GM21515 (cell line): ENCODE measurements at regions not wholly inside any gene's neighbourhood (a gene's known extent, or its start where the extent isn't known, plus 50 kb on each side); places are given as distances from the start of the nearest gene placed in this dataset.
"Not testable (repeated sequence)": the region's sequence is repeated elsewhere in the genome, so short reads cannot be mapped to it uniquely, and the experiment has no call there.

Source experiments
- ATAC-seq: cut with Tn5 transposase; IDR thresholded peaks from one replicate; pipeline ENCODE4 v1.9.1; 2021; ENCODE audit not compliant: unreplicated experiment

GRCh38 chr10:10017716-10018115, 1000.0 kb upstream of the CELF2 start:
- no peak for ATAC-seq

- ATAC-seq: no peak
Observed at GRCh38 chr10:10020945-10021344, 996.7 kb upstream of the CELF2 start.

DNA sequence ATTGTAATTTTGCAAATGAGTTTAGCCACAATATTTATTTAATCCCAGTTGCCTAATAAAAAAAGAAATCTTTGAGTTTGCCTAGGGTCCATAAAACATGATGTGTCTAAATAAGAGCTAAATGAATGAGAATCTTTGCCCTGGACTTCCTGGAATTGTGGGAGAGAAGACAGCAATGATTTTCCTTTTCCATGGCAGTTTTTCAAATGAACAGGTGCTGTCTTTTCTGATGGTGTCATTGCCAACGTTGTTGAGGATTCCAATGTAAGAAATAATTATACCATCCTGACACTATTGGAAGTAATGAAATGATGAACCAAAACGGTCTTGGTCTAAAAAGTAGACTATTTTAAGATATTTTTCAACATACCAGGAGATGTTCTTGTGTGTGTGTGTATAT, 984.7 kb upstream of the CELF2 start:
- ATAC-seq: no peak

DNA sequence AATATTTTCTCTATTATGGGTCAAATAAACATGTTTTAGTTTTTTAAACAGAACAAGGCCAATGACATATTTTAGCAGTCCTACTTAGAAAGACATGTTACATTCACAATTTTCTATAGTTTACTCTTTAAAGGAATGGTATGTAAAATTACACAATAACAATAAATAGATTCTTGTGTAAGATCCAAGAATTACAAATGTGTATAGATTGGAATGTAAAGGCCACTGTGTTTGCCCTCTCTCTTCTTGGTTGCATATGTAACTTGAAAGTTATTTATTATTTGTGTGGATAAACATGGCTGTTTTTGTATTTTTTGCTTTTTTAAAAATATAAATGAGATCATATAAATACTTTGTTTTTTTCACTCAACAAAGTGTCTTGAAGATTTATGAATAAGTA, 979.3 kb upstream of the CELF2 start:
- no peak for ATAC-seq

DNA sequence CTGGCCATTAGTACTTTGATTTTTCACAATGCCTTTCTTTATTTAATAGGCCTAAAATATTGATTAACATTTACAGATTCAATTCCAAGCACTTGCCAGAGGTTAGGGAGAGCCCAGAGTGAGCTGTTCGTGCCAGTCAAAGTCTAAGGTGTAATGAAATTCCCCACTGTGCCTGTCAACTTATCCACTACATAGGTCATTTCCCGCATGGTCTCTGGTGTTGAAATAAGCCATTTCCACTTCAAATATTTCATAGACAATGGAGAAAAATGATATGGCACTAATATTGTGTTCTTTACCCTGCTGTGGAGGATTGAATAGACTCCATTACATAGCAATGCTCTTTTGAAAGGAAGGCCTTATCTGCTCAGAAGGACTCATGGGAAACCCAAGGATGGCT, 978.1 kb upstream of the CELF2 start:
- no peak for ATAC-seq

DNA sequence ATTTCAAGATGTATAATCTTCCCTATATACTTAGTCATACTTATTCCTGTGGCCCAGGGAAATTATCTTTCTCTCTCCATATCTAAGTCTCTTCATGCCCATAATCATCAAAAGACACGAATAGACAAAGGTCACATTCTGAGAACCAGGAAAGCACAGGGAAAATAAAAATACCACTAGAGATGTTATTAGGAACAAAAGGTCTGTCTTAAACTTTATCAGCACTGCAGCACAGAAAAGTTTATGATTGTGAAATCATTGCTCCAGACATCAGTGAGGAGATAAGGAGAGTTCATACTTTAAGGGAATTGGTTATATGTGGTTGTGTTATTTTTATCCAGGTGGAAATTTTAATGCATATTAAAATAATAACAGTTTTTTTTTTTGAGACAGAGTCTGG, 974.6 kb upstream of the CELF2 start:
- no peak for ATAC-seq

- no peak for ATAC-seq
Observed at GRCh38 chr10:10044922-10045764, 972.5 kb upstream of the CELF2 start.

DNA sequence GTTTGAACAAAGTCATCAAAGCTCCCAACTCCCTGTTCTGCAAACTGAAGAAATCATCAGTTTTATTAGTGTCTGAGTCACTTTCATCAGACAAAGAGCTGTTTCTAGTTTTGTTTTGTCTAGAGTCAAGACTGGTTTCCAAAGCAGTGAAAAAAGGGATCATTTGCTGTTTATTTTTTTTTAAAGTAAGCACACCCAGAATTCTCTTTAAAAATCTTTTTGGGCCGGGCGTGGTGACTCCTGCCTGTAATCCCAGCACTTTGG, 972.0 kb upstream of the CELF2 start:
- no peak for ATAC-seq

GRCh38 chr10:10047426-10047825, 970.2 kb upstream of the CELF2 start:
- ATAC-seq: no peak

GRCh38 chr10:10053051-10053450, 964.6 kb upstream of the CELF2 start:
- ATAC-seq: no peak

GRCh38 chr10:10054466-10054865, 963.2 kb upstream of the CELF2 start:
- no peak for ATAC-seq

DNA sequence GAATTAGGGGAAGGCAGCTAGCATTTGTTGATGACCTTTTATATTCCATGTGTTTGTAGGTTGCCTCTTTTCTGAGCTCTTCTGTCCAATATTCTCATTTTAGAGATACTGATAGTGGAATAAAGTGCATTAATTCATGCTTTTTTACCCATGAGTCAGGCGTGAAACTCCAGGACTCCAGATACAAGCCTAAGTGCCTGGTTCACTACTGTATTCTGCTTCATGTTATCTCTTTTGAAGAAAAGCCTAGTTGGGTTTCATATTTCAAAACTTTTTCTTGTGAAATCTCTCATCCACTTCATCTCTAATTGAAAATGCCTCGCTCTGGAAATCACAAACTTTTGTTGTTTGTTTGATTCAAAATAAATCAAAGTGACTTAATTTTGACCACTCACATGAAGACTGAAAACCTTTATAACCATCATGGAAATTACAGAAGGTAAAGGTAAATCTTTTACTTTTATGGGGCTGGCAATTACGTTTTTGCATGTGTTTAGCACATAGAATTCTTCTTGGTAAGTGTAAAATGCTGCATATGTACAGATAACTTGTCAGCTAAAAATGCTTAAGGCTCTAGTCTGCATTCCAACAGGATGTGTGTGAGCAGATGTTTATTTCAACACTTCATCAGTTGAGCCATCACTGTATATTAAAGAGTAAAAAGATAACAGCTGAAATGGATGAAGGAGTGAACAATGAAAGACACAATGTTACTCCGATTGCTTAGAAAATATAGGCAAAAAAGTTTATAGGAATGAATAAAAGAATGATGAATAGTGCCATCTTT, 961.8 kb upstream of the CELF2 start:
- no peak for ATAC-seq

- no peak for ATAC-seq
Observed at GRCh38 chr10:10056961-10057360, 960.7 kb upstream of the CELF2 start.

DNA sequence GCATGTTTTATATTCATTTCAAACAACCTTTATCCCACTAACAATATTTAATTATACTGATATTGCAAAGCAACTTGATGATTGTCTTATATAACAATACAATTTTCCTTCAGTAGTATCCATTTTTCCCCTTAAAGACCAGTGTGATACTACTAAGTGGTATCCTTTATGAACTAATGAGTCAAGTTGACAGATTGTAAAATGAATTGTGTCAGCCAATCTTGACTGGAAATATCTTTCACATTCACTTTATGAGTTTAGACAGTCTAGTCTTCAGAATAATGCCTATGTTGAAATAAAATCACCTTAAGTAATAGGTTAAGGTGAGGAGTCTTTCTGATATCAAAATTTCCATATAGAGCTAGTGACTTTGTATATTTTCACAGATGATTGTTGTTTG, 950.0 kb upstream of the CELF2 start:
- ATAC-seq: no peak

DNA sequence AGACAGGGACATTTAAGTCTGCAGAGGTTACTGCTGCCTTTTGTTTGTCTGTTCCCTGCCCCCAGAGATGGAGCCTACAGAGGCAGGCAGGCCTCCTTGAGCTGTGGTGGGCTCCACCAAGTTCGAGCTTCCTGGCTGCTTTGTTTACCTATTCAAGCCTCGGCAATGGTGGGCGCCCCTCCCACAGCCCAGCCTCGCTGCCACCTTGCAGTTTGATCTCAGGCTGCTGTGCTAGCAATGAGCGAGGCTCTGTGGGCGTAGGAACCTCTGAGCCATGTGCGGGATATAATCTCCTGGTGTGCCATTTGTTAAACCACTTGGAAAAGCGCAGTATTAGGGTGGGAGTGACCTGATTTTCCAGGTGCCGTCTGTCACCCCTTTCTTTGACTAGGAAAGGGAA, 942.8 kb upstream of the CELF2 start:
- not testable (repeated sequence) for ATAC-seq

GRCh38 chr10:10078446-10078845, 939.2 kb upstream of the CELF2 start:
- ATAC-seq: no peak

DNA sequence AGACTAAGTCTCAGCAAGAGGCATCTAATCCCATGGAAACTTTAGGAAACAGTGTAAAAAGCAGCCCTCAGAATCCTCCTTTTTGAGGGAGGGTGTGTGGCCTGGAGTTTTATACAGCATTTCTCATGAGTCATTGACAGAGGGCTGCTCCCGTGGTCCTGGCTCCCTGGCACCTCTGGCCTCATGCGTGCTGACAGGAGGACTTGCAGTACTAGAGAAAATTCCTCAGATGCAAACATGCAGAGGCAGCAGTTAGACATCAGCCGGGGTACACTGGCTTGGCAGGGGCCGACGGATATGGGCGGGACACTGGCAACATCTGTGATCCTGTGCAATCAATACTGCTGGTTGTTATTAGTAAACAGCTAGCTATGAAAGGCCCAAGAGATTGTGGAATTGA, 925.1 kb upstream of the CELF2 start:
- ATAC-seq: no peak

DNA sequence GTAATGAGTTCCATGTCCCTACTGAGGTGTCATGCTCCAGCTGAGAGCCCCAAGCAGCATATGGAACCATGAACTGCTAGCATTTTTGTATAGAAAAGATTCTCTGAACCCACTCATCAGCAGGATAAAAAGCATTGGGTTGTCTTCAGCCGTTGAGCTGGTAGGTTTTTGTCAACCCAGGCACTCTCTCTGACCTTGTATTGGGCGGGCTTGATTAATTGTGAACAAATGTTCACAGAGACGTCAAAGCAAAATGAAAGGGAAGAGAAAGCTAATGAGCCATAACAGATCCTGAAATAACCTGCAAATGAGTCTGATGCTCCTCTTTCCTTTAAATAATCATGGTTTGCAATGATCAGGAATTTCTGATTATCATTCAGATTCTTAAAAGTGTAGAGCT, 924.7 kb upstream of the CELF2 start:
- no peak for ATAC-seq

DNA sequence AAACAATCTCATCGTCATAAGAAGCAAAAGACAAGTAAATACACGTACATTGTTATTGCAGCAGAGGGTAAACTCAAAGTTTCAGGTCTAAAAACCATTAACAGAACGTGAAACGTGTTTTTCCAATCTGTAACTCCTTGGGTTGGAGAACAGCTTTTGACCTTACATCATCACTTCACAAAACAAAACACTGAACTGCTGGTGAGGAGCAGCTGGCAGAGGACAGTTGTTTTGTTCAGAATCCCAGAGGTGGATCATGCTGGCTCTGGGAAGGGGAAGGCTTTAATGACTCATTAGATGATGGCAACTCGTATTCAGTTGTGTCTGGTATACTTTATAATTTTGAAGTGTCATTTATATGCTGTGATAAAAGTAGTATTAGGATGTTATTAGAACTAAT, 923.0 kb upstream of the CELF2 start:
- ATAC-seq: no peak

DNA sequence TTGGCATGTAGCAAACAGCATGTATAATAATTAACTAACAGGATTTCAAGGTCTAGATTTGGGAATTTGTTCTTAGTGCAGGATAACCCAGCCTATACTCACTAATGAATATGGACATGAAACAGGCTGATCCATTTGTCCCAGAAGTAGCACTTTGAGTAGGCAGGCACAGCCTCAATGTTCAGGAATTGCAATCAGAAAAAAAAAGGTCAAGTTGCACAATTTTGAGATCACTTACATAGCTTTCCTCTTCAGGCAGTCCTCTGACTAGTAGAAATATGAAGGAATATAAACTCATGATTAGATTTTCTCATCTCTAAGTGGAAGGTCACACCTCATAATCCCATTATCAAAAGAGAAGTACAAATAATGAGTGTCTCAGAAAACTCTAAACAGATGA, 921.4 kb upstream of the CELF2 start:
- ATAC-seq: no peak

- ATAC-seq: no peak
Observed at GRCh38 chr10:10096898-10097297, 920.8 kb upstream of the CELF2 start.

- no peak for ATAC-seq
Observed at GRCh38 chr10:10101106-10101505, 916.6 kb upstream of the CELF2 start.
